ENCODE measurements at regions not wholly inside any gene's neighbourhood (a gene's known extent, or its start where the extent isn't known, plus 50 kb on each side); places are given as distances from the start of the nearest gene placed in this dataset.

GRCh38 chr2:78549766-78550165 is 475.7 kb upstream of the REG3G start:
- no peak overlapping the region for H3K4me3 Mint-ChIP-seq
- POLR2A ChIA-PET: no interaction called here

DNA sequence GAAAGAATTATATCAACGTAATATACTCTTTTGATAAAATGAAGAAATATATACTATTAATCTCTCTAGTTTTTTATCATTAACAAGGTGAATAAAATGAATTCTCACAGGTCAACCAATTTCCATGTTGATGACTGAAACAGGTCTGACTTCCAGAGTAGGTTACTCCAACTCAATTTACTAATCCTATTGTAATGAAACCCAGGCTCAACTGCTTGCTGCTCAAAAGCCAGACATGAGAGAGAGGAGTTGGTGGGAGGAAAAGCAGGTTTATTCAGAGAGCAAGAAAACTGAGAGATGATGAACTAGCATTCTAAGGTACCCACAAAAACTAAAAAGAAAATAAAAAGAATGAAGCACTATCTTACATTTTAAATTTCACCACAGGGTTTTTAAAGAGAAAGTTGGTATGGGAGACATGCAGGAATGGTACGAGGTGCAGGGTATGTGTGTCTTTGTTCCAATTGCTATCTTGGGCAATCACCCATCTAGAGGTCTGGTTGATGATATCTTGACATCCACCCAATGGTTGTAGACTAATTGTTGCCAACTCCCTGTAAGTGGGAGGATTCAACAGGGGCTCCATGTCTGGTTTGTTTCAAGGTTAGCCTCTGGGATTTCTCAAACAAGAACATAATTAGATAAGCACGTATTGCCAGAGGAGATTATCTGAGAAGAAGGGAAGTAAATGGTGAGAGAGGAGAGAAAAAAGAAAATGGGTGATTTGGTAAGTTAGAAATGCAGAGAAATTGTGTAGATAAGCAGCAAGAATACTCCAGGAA is 471.4 kb upstream of the REG3G start:
- CTCF ChIA-PET: no interaction called here
- Mint-ChIP-seq H3K27ac (no peak overlapping the region), H3K36me3 (ENCODE audit: low read depth) (no peaks in the 10 kb centered on the region), H3K4me1 (ENCODE audit: low read depth) (no peaks in the 10 kb centered on the region), H3K4me3 (no peak overlapping the region), H3K9me3 (ENCODE audit: insufficient read depth) (peaks cover 5% of the 10 kb centered on the region), H3K27me3 (ENCODE audit: low read depth) (no peaks in the 10 kb centered on the region)
- POLR2A ChIA-PET: no interaction called here
- DNase-seq (no peak), ATAC-seq (no peak)

More at GRCh38 chr2:78549766-78550165, 475.7 kb upstream of the REG3G start:
- no peaks in the 10 kb centered on the region for H3K27me3 Mint-ChIP-seq (ENCODE audit: low read depth)
- H3K36me3 Mint-ChIP-seq (ENCODE audit: low read depth): no peaks in the 10 kb centered on the region
- ATAC-seq (no peak), DNase-seq (no peak)
- CTCF ChIA-PET: no interaction called here
- no peaks in the 10 kb centered on the region for H3K4me1 Mint-ChIP-seq (ENCODE audit: low read depth)
- H3K9me3 Mint-ChIP-seq (ENCODE audit: insufficient read depth): peaks cover 14% of the 10 kb centered on the region
- H3K27ac Mint-ChIP-seq: no peak overlapping the region

GRCh38 chr2:78561876-78562275 is 463.6 kb upstream of the REG3G start:
- H3K9me3 Mint-ChIP-seq (ENCODE audit: insufficient read depth): peaks cover 4% of the 10 kb centered on the region
- H3K27me3 Mint-ChIP-seq (ENCODE audit: low read depth): no peaks in the 10 kb centered on the region
- H3K36me3 Mint-ChIP-seq (ENCODE audit: low read depth): no peaks in the 10 kb centered on the region
- ATAC-seq (no peak), DNase-seq (no peak)
- no peak overlapping the region for H3K27ac Mint-ChIP-seq
- ChIA-PET CTCF (no interaction called here), POLR2A (no interaction called here)
- no peak overlapping the region for H3K4me3 Mint-ChIP-seq
- no peaks in the 10 kb centered on the region for H3K4me1 Mint-ChIP-seq (ENCODE audit: low read depth)

- ATAC-seq: no peak
- H3K27me3 Mint-ChIP-seq (ENCODE audit: low read depth): no peaks in the 10 kb centered on the region
- no peak overlapping the region for H3K27ac Mint-ChIP-seq
- CTCF ChIA-PET: no interaction called here
- DNase-seq: no peak
- no peak overlapping the region for H3K4me3 Mint-ChIP-seq
- H3K9me3 Mint-ChIP-seq (ENCODE audit: insufficient read depth): peaks cover 16% of the 10 kb centered on the region
- H3K36me3 Mint-ChIP-seq (ENCODE audit: low read depth): no peaks in the 10 kb centered on the region
- POLR2A ChIA-PET: no interaction called here
- no peaks in the 10 kb centered on the region for H3K4me1 Mint-ChIP-seq (ENCODE audit: low read depth)
Observed at GRCh38 chr2:78564666-78565065, 460.8 kb upstream of the REG3G start.

DNA sequence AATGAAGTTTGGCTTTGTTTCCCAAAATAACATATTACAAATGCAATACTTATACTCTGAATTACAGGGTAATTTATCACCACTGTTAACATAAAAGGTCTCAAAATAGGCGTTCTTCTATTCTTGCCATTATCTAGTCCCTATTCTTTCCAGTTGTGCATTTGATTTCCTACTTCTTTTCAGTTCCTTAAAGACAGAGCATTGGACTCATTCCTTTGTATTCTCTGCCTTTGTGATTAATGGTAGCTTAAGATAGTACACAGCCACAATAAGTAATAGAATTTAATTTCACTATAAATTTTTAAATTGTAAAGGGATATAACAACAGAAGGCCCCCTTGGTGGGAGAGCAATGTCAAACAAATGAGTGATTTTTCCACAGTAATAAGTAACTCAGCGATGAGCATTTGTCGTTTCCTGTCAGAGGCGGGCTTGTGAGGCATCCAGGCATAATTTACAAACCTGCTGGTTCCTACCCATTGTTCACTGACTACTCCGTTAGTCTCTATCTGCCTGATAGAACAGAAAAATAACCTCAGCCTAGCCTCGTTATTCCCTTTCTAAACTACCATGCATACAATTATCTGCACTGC is 456.6 kb upstream of the REG3G start:
- Mint-ChIP-seq H3K9me3 (ENCODE audit: insufficient read depth) (peaks cover 19% of the 10 kb centered on the region), H3K27ac (no peak overlapping the region), H3K4me1 (ENCODE audit: low read depth) (no peaks in the 10 kb centered on the region), H3K36me3 (ENCODE audit: low read depth) (no peaks in the 10 kb centered on the region), H3K27me3 (ENCODE audit: low read depth) (no peaks in the 10 kb centered on the region), H3K4me3 (no peak overlapping the region)
- ChIA-PET CTCF (no interaction called here), POLR2A (no interaction called here)
- DNase-seq (no peak), ATAC-seq (no peak)

DNA sequence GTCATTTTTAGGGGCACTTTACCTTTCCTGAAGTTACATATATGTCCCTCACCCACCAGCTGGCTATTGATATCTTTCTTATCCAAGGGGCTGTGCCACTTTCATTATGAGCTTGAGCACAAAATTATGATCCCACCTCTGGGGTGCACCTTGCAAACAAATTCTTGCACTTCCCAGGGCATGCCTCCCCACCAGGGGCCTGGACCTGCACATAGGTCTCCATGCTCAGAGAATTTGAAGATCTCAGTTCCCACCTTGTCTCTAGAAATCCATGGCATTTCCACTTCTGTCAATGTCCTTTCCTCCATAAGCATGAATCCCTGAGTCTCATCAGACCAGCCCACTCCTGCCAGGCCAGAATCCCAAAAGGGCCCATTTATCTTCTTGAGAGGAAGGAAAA is 449.1 kb upstream of the REG3G start:
- Mint-ChIP-seq H3K4me3 (no peak overlapping the region), H3K27ac (no peak overlapping the region), H3K27me3 (ENCODE audit: low read depth) (no peaks in the 10 kb centered on the region), H3K9me3 (ENCODE audit: insufficient read depth) (no peaks in the 10 kb centered on the region), H3K4me1 (ENCODE audit: low read depth) (no peaks in the 10 kb centered on the region), H3K36me3 (ENCODE audit: low read depth) (no peaks in the 10 kb centered on the region)
- ChIA-PET POLR2A (no interaction called here), CTCF (no interaction called here)
- DNase-seq (no peak), ATAC-seq (no peak)

DNA sequence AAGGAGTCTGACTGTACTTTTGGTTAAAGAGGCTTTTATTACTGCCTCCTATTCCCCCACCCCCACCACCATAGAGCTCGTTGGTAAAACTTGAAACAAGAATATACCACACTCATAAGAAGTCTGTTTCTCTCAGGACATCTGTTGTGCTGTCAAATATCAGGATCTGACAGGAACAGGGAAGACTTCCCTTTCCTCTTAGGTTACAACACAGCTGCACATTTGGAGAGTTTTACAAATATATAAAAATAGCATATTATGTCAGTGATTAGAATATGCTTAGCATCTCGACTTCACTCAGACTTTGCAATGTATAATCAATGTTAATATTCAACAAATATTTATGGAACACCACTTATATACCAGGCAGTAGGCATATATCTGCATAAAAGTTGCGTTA is 439.6 kb upstream of the REG3G start:
- ChIA-PET POLR2A (no interaction called here), CTCF (no interaction called here)
- H3K4me1 Mint-ChIP-seq (ENCODE audit: low read depth): no peaks in the 10 kb centered on the region

GRCh38 chr2:78586316-78586715 is 439.2 kb upstream of the REG3G start:
- ATAC-seq (no peak), DNase-seq (no peak)
- Mint-ChIP-seq H3K36me3 (ENCODE audit: low read depth) (no peaks in the 10 kb centered on the region), H3K4me1 (ENCODE audit: low read depth) (no peaks in the 10 kb centered on the region), H3K27me3 (ENCODE audit: low read depth) (no peaks in the 10 kb centered on the region), H3K9me3 (ENCODE audit: insufficient read depth) (peaks cover 8% of the 10 kb centered on the region), H3K27ac (no peak overlapping the region), H3K4me3 (no peak overlapping the region)
- POLR2A ChIA-PET: no interaction called here
- CTCF ChIA-PET: no interaction called here

More for the DNA sequence above, 439.6 kb upstream of the REG3G start:
- Mint-ChIP-seq H3K4me3 (no peak overlapping the region), H3K9me3 (ENCODE audit: insufficient read depth) (peaks cover 8% of the 10 kb centered on the region), H3K27me3 (ENCODE audit: low read depth) (no peaks in the 10 kb centered on the region), H3K27ac (no peak overlapping the region), H3K36me3 (ENCODE audit: low read depth) (no peaks in the 10 kb centered on the region)
- ATAC-seq: no peak
- DNase-seq: no peak

GRCh38 chr2:78589871-78590270 is 435.6 kb upstream of the REG3G start:
- Mint-ChIP-seq H3K4me1 (ENCODE audit: low read depth) (no peaks in the 10 kb centered on the region), H3K27ac (no peak overlapping the region), H3K4me3 (no peak overlapping the region), H3K9me3 (ENCODE audit: insufficient read depth) (peaks cover 8% of the 10 kb centered on the region), H3K27me3 (ENCODE audit: low read depth) (no peaks in the 10 kb centered on the region), H3K36me3 (ENCODE audit: low read depth) (no peaks in the 10 kb centered on the region)
- DNase-seq: no peak
- ChIA-PET CTCF (no interaction called here), POLR2A (no interaction called here)
- ATAC-seq: no peak

GRCh38 chr2:78592491-78592890 is 433.0 kb upstream of the REG3G start:
- Mint-ChIP-seq H3K9me3 (ENCODE audit: insufficient read depth) (peaks cover 4% of the 10 kb centered on the region), H3K27me3 (ENCODE audit: low read depth) (no peaks in the 10 kb centered on the region), H3K27ac (no peak overlapping the region), H3K36me3 (ENCODE audit: low read depth) (no peaks in the 10 kb centered on the region), H3K4me1 (ENCODE audit: low read depth) (no peaks in the 10 kb centered on the region), H3K4me3 (no peak overlapping the region)
- ChIA-PET CTCF (no interaction called here), POLR2A (interaction anchor here (0.6 kb wide), 1 partner anchor 8 kb away, joined by 3 read pairs; no protein-coding TSS in a partner anchor)
- ATAC-seq (no peak), DNase-seq (no peak)

DNA sequence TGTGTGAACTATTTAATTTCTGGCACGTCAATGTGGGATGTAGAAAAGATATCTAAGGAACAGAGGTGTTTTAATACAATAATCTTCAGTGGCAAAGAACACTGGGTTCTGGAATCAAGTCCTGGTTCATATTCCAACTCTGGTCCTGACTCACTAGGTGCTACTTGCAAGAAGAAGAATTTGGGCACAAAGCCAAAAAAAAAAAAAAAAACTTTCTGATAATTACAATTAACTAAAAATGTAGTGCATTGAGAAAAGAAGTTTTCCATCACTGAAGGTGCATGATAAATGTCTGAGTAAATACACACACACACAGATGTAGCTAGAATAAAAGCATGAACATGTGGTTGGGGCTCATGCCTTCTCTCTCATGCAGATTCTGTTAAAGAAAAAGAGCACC is 424.4 kb upstream of the REG3G start:
- ChIA-PET POLR2A (no interaction called here), CTCF (no interaction called here)
- Mint-ChIP-seq H3K27ac (no peak overlapping the region), H3K4me3 (no peak overlapping the region), H3K36me3 (ENCODE audit: low read depth) (no peaks in the 10 kb centered on the region), H3K9me3 (ENCODE audit: insufficient read depth) (peaks cover 14% of the 10 kb centered on the region), H3K4me1 (ENCODE audit: low read depth) (no peaks in the 10 kb centered on the region), H3K27me3 (ENCODE audit: low read depth) (no peaks in the 10 kb centered on the region)
- DNase-seq: no peak
- no peak for ATAC-seq

DNA sequence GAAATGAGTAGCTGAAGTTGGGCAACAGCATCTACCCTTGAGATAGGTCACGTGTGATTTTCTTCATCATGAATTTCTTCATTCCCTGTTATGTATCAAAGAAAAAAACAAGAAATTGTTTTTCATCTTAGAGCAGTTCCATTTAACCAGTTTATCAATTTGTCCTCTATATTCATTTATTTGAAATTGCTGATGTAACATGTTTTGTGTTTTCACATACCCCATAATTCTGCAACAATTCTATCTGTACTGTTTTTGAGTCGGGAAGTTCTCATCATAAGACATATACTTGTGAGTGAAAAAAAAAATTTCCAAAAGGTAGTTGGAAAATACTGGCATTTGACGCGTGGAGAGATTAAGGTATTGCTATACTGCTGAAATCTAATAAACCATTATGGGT is 422.6 kb upstream of the REG3G start:
- H3K9me3 Mint-ChIP-seq (ENCODE audit: insufficient read depth): peaks cover 14% of the 10 kb centered on the region
- POLR2A ChIA-PET: no interaction called here
- no peaks in the 10 kb centered on the region for H3K4me1 Mint-ChIP-seq (ENCODE audit: low read depth)
- no peak overlapping the region for H3K4me3 Mint-ChIP-seq
- no peak overlapping the region for H3K27ac Mint-ChIP-seq
- H3K27me3 Mint-ChIP-seq (ENCODE audit: low read depth): no peaks in the 10 kb centered on the region
- H3K36me3 Mint-ChIP-seq (ENCODE audit: low read depth): no peaks in the 10 kb centered on the region
- ATAC-seq (no peak), DNase-seq (no peak)
- CTCF ChIA-PET: no interaction called here

- no peaks in the 10 kb centered on the region for H3K27me3 Mint-ChIP-seq (ENCODE audit: low read depth)
- ATAC-seq (no peak), DNase-seq (no peak)
- POLR2A ChIA-PET: no interaction called here
- no peak overlapping the region for H3K4me3 Mint-ChIP-seq
- H3K9me3 Mint-ChIP-seq (ENCODE audit: insufficient read depth): peaks cover 15% of the 10 kb centered on the region
- no peaks in the 10 kb centered on the region for H3K36me3 Mint-ChIP-seq (ENCODE audit: low read depth)
- CTCF ChIA-PET: no interaction called here
- H3K4me1 Mint-ChIP-seq (ENCODE audit: low read depth): no peaks in the 10 kb centered on the region
- no peak overlapping the region for H3K27ac Mint-ChIP-seq
Observed at GRCh38 chr2:78606895-78607294, 418.6 kb upstream of the REG3G start.

Measured in activated CD8-positive, alpha-beta T cell treated with anti-CD3 and anti-CD28 coated beads, Interleukin-2, amount 10 ng/mL, durations not matched to agents 7 days and 5 days (primary cell).